Activated T-cell treated with anti-CD3 and anti-CD28 coated beads for 24 hours (primary cell): ENCODE measurements at regions not wholly inside any gene's neighbourhood (a gene's known extent, or its start where the extent isn't known, plus 50 kb on each side); places are given as distances from the start of the nearest gene placed in this dataset.

Experiments used
- DNase-seq: peaks from one replicate; pipeline ENCODE4 v3.0.0-alpha.2; 2020; ENCODE audit warnings: low read depth

GRCh38 chr16:48887646-48888210 lies 277.7 kb upstream of the N4BP1 start:
- no peak for DNase-seq

- DNase-seq, result no peak
Measured at GRCh38 chr16:48885471-48885870, 275.5 kb upstream of the N4BP1 start.

GRCh38 chr16:48881272-48881671 lies 271.3 kb upstream of the N4BP1 start:
- no peak for DNase-seq

GRCh38 chr16:48879223-48880122 lies 269.5 kb upstream of the N4BP1 start:
- no peak for DNase-seq

GRCh38 chr16:48877946-48878345 lies 268.0 kb upstream of the N4BP1 start:
- DNase-seq, result no peak

GRCh38 chr16:48870141-48870540 lies 260.2 kb upstream of the N4BP1 start:
- no peak for DNase-seq

GRCh38 chr16:48865520-48865919 lies 255.5 kb upstream of the N4BP1 start:
- DNase-seq, result no peak

- no peak for DNase-seq
Measured at GRCh38 chr16:48864055-48864454, 254.1 kb upstream of the N4BP1 start.

- no peak for DNase-seq
Measured at GRCh38 chr16:48862087-48862532, 252.1 kb upstream of the N4BP1 start.

- DNase-seq, result no peak
Measured at GRCh38 chr16:48860341-48860740, 250.4 kb upstream of the N4BP1 start.

- DNase-seq, result no peak
Measured at GRCh38 chr16:48852951-48853350, 243.0 kb upstream of the N4BP1 start.

GRCh38 chr16:48852458-48852857 lies 242.5 kb upstream of the N4BP1 start:
- no peak for DNase-seq

GRCh38 chr16:48850097-48850770 lies 240.3 kb upstream of the N4BP1 start:
- DNase-seq, result no peak

GRCh38 chr16:48846277-48846676 lies 236.3 kb upstream of the N4BP1 start:
- DNase-seq, result no peak

GRCh38 chr16:48845261-48845660 lies 235.3 kb upstream of the N4BP1 start:
- DNase-seq, result no peak

GRCh38 chr16:48838349-48838748 lies 228.4 kb upstream of the N4BP1 start:
- DNase-seq, result no peak

GRCh38 chr16:48836636-48837035 lies 226.7 kb upstream of the N4BP1 start:
- no peak for DNase-seq

- no peak for DNase-seq
Measured at GRCh38 chr16:48836067-48836466, 226.1 kb upstream of the N4BP1 start.

GRCh38 chr16:48834576-48834975 lies 224.6 kb upstream of the N4BP1 start:
- DNase-seq, result no peak

GRCh38 chr16:48833461-48833860 lies 223.5 kb upstream of the N4BP1 start:
- no peak for DNase-seq

GRCh38 chr16:48831076-48831722 lies 221.2 kb upstream of the N4BP1 start:
- no peak for DNase-seq
